ENCODE measurements at regions not wholly inside any gene's neighbourhood (a gene's known extent, or its start where the extent isn't known, plus 50 kb on each side); places are given as distances from the start of the nearest gene placed in this dataset.

DNA sequence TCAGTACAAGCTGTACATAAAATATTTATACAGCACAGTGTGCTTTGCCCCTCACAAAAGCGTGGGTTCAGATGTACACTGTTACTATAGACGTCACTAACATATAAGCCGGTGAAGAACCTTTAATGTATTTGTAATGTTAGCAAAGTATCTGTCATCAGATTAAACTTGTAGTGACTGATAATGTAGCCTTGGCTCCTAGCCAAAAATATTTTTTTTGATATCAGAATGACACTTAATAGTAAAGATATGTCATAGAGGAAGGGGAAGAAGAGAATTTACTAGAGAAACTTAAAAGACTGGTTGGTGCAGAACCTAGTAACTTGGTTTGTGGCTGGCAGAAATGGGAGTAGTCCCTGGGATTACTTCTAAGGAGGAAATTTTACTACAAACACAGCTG is 258.7 kb upstream of the DMRT1 start:
- 0 out of 2 replicates have a peak, but pooled peaks cover 5% of the 10 kb centered on the region for H3K4me1 ChIP-seq (ENCODE audit: insufficient read depth, low read length)
- in situ Hi-C loops (cut with HindIII; ENCODE audit: extremely low pct_ligation_motif_present, low pct_unique_long_range_greater_than_20kb) (loop anchor here (25.0 kb wide), 1 partner anchor 405 kb away; the partner anchor contains the start of gene DMRT3), intact Hi-C loops (cut with micrococcal nuclease; ENCODE audit: unreplicated experiment) (loop anchor here (1.0 to 10.0 kb wide), 3 partner anchors 182 to 422 kb away; no protein-coding TSS in a partner anchor)
- BruUV-seq (replicated peaks): no TSS peak
- no peak overlapping the region for H3K27ac ChIP-seq (ENCODE audit: extremely low read length, insufficient read depth, low read length)
- H4K20me1 ChIP-seq (ENCODE audit: insufficient read depth, low read length): no peaks in the 10 kb centered on the region
- CTCF ChIA-PET (ENCODE audit: low intra/inter-chr PET ratio, low total read pairs): interaction anchor here (1.4 to 1.7 kb wide), 3 partner anchors 181 to 426 kb away, joined by 3 to 16 read pairs (median 15); no protein-coding TSS in a partner anchor
- H3K36me3 ChIP-seq (replicated peaks in 1 of 2; ENCODE audit: control insufficient read depth in 1 of 2, insufficient read depth in 2 of 2, low read length in 2 of 2): no peaks in the 10 kb centered on the region
- DNase-seq (ENCODE audit: low spot score): no peak
- H3K4me3 ChIP-seq (replicated peaks in 1 of 3; ENCODE audit: insufficient read depth in 1 of 3, low read depth in 2 of 3, low read length in 3 of 3): no peak overlapping the region
- 51% methylated on average over 3 of the region's 3 CpGs for whole genome bisulfite sequencing (ENCODE audit: low lambda C conversion rate)
- ATAC-seq: no peak
- no peaks in the 10 kb centered on the region for H3K79me2 ChIP-seq (ENCODE audit: insufficient read depth, low read length)
- no peaks in the 10 kb centered on the region for H3K9me3 ChIP-seq (ENCODE audit: low read length)
- H2AFZ ChIP-seq (ENCODE audit: low read length): no peak overlapping the region
- FAIRE-seq: no peak
- POLR2A ChIA-PET: no interaction called here
- H3K27me3 ChIP-seq (ENCODE audit: control insufficient read depth in 1 of 2, insufficient read depth in 2 of 2, low read length in 2 of 2): no peaks in the 10 kb centered on the region
- no peak overlapping the region for H3K4me2 ChIP-seq (ENCODE audit: low read depth, low read length)
- H3K9ac ChIP-seq (ENCODE audit: insufficient read depth, low read depth, low read length): no peak overlapping the region
- TF ChIP-seq HOXA5 (CRISPR knock-in tag; IDR thresholded peaks at IDR 0.05): no peak
- TF ChIP-seq, protein P1, sequence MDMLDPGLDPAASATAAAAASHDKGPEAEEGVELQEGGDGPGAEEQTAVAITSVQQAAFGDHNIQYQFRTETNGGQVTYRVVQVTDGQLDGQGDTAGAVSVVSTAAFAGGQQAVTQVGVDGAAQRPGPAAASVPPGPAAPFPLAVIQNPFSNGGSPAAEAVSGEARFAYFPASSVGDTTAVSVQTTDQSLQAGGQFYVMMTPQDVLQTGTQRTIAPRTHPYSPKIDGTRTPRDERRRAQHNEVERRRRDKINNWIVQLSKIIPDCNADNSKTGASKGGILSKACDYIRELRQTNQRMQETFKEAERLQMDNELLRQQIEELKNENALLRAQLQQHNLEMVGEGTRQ (IDR thresholded peaks at IDR 0.05; ENCODE audit: low read depth, low read length): no peak
- TF ChIP-seq, protein P1 (CRISPR knock-in tag; IDR thresholded peaks at IDR 0.05; ENCODE audit: borderline replicate concordance): no peak
- no peak for TF ChIP-seq CREB1 (IDR thresholded peaks at IDR 0.05)
- no peak for TF ChIP-seq CREB1 (CRISPR knock-in tag; IDR thresholded peaks at IDR 0.05)
- TF ChIP-seq ZNF12 (CRISPR knock-in tag; IDR thresholded peaks at IDR 0.05): no peak
- no peak for TF ChIP-seq ZNF441 (CRISPR knock-in tag; IDR thresholded peaks at IDR 0.05; ENCODE audit: borderline replicate concordance)
- TF ChIP-seq, protein P2, sequence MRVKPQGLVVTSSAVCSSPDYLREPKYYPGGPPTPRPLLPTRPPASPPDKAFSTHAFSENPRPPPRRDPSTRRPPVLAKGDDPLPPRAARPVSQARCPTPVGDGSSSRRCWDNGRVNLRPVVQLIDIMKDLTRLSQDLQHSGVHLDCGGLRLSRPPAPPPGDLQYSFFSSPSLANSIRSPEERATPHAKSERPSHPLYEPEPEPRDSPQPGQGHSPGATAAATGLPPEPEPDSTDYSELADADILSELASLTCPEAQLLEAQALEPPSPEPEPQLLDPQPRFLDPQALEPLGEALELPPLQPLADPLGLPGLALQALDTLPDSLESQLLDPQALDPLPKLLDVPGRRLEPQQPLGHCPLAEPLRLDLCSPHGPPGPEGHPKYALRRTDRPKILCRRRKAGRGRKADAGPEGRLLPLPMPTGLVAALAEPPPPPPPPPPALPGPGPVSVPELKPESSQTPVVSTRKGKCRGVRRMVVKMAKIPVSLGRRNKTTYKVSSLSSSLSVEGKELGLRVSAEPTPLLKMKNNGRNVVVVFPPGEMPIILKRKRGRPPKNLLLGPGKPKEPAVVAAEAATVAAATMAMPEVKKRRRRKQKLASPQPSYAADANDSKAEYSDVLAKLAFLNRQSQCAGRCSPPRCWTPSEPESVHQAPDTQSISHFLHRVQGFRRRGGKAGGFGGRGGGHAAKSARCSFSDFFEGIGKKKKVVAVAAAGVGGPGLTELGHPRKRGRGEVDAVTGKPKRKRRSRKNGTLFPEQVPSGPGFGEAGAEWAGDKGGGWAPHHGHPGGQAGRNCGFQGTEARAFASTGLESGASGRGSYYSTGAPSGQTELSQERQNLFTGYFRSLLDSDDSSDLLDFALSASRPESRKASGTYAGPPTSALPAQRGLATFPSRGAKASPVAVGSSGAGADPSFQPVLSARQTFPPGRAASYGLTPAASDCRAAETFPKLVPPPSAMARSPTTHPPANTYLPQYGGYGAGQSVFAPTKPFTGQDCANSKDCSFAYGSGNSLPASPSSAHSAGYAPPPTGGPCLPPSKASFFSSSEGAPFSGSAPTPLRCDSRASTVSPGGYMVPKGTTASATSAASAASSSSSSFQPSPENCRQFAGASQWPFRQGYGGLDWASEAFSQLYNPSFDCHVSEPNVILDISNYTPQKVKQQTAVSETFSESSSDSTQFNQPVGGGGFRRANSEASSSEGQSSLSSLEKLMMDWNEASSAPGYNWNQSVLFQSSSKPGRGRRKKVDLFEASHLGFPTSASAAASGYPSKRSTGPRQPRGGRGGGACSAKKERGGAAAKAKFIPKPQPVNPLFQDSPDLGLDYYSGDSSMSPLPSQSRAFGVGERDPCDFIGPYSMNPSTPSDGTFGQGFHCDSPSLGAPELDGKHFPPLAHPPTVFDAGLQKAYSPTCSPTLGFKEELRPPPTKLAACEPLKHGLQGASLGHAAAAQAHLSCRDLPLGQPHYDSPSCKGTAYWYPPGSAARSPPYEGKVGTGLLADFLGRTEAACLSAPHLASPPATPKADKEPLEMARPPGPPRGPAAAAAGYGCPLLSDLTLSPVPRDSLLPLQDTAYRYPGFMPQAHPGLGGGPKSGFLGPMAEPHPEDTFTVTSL (CRISPR knock-in tag; IDR thresholded peaks at IDR 0.05; ENCODE audit: borderline replicate concordance): no peak
- no peak for TF ChIP-seq MIXL1 (CRISPR knock-in tag; IDR thresholded peaks at IDR 0.05)
- TF ChIP-seq ZNF709 (CRISPR knock-in tag; IDR thresholded peaks at IDR 0.05): no peak
- TF ChIP-seq ZKSCAN5 (CRISPR knock-in tag; IDR thresholded peaks at IDR 0.05): no peak
- TF ChIP-seq SAP130 (CRISPR knock-in tag; IDR thresholded peaks at IDR 0.05; ENCODE audit: low read depth): no peak
- no peak for TF ChIP-seq NR2F1 (CRISPR knock-in tag; IDR thresholded peaks at IDR 0.05)
- TF ChIP-seq, protein P3, sequence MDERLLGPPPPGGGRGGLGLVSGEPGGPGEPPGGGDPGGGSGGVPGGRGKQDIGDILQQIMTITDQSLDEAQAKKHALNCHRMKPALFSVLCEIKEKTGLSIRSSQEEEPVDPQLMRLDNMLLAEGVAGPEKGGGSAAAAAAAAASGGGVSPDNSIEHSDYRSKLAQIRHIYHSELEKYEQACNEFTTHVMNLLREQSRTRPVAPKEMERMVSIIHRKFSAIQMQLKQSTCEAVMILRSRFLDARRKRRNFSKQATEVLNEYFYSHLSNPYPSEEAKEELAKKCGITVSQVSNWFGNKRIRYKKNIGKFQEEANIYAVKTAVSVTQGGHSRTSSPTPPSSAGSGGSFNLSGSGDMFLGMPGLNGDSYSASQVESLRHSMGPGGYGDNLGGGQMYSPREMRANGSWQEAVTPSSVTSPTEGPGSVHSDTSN (CRISPR knock-in tag; IDR thresholded peaks at IDR 0.05): no peak

Data from HepG2 (cell line).